ENCODE measurements at regions not wholly inside any gene's neighbourhood (a gene's known extent, or its start where the extent isn't known, plus 50 kb on each side); places are given as distances from the start of the nearest gene placed in this dataset.

DNA sequence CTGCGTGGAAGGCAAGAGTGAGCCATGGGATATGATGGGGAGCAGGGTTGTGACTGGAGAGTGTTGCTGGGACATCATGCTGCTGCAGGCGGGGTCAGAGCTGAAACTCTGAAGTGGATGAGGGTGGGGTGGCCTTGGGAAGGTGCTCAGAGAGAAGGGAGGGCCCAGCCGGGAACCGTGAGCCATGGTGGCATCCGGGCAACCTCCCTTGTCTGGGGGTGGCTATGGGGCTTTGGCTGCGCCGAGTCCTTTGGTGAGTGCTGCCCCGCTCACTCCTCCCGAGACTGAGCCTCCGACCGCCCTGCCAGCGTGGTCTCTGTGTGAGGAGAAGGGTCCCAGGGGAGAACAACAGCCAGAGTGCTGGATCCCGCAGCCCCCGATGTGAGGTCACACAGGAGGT is 632.0 kb downstream of the BRD1 start:
- FAIRE-seq (no peak), ATAC-seq (no peak)

More for the DNA sequence above, 632.0 kb downstream of the BRD1 start:
- TF ChIP-seq, protein P1, sequence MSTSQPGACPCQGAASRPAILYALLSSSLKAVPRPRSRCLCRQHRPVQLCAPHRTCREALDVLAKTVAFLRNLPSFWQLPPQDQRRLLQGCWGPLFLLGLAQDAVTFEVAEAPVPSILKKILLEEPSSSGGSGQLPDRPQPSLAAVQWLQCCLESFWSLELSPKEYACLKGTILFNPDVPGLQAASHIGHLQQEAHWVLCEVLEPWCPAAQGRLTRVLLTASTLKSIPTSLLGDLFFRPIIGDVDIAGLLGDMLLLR (CRISPR knock-in tag; IDR thresholded peaks at IDR 0.05), result no peak
- TF ChIP-seq PHF8 (CRISPR knock-in tag; IDR thresholded peaks at IDR 0.05) (no peak), GABPB1 (CRISPR knock-in tag; IDR thresholded peaks at IDR 0.05) (no peak), ZNF17 (CRISPR knock-in tag; IDR thresholded peaks at IDR 0.05) (no peak), MBD4 (IDR thresholded peaks at IDR 0.05; ENCODE audit: borderline replicate concordance, low read length) (no peak), ZNF143 (CRISPR knock-in tag; IDR thresholded peaks at IDR 0.05) (no peak), ZKSCAN8 (CRISPR knock-in tag; IDR thresholded peaks at IDR 0.05; ENCODE audit: borderline replicate concordance) (no peak), MYC (CRISPR knock-in tag; IDR thresholded peaks at IDR 0.05; ENCODE audit: borderline replicate concordance) (no peak), ZMYM3 (CRISPR knock-in tag; IDR thresholded peaks at IDR 0.05) (no peak), ZNF446 (CRISPR knock-in tag; IDR thresholded peaks at IDR 0.05) (no peak), ZNF253 (CRISPR knock-in tag; IDR thresholded peaks at IDR 0.05; ENCODE audit: borderline replicate concordance) (no peak)
- TF ChIP-seq, protein P2, sequence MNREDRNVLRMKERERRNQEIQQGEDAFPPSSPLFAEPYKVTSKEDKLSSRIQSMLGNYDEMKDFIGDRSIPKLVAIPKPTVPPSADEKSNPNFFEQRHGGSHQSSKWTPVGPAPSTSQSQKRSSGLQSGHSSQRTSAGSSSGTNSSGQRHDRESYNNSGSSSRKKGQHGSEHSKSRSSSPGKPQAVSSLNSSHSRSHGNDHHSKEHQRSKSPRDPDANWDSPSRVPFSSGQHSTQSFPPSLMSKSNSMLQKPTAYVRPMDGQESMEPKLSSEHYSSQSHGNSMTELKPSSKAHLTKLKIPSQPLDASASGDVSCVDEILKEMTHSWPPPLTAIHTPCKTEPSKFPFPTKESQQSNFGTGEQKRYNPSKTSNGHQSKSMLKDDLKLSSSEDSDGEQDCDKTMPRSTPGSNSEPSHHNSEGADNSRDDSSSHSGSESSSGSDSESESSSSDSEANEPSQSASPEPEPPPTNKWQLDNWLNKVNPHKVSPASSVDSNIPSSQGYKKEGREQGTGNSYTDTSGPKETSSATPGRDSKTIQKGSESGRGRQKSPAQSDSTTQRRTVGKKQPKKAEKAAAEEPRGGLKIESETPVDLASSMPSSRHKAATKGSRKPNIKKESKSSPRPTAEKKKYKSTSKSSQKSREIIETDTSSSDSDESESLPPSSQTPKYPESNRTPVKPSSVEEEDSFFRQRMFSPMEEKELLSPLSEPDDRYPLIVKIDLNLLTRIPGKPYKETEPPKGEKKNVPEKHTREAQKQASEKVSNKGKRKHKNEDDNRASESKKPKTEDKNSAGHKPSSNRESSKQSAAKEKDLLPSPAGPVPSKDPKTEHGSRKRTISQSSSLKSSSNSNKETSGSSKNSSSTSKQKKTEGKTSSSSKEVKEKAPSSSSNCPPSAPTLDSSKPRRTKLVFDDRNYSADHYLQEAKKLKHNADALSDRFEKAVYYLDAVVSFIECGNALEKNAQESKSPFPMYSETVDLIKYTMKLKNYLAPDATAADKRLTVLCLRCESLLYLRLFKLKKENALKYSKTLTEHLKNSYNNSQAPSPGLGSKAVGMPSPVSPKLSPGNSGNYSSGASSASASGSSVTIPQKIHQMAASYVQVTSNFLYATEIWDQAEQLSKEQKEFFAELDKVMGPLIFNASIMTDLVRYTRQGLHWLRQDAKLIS (CRISPR knock-in tag; IDR thresholded peaks at IDR 0.05), result no peak
- TF ChIP-seq, protein P3, sequence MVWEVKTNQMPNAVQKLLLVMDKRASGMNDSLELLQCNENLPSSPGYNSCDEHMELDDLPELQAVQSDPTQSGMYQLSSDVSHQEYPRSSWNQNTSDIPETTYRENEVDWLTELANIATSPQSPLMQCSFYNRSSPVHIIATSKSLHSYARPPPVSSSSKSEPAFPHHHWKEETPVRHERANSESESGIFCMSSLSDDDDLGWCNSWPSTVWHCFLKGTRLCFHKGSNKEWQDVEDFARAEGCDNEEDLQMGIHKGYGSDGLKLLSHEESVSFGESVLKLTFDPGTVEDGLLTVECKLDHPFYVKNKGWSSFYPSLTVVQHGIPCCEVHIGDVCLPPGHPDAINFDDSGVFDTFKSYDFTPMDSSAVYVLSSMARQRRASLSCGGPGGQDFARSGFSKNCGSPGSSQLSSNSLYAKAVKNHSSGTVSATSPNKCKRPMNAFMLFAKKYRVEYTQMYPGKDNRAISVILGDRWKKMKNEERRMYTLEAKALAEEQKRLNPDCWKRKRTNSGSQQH (CRISPR knock-in tag; IDR thresholded peaks at IDR 0.05; ENCODE audit: low read depth), result no peak
- TF ChIP-seq, protein P4, sequence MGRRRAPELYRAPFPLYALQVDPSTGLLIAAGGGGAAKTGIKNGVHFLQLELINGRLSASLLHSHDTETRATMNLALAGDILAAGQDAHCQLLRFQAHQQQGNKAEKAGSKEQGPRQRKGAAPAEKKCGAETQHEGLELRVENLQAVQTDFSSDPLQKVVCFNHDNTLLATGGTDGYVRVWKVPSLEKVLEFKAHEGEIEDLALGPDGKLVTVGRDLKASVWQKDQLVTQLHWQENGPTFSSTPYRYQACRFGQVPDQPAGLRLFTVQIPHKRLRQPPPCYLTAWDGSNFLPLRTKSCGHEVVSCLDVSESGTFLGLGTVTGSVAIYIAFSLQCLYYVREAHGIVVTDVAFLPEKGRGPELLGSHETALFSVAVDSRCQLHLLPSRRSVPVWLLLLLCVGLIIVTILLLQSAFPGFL (CRISPR knock-in tag; IDR thresholded peaks at IDR 0.05), result no peak
- Histone ChIP-seq H3K79me2 (ENCODE audit: insufficient read depth, low read length) (no peaks in the 10 kb centered on the region), H3K4me1 (ENCODE audit: insufficient read depth, low read length) (no peaks in the 10 kb centered on the region), H4K20me1 (ENCODE audit: insufficient read depth, low read length) (peaks cover 3% of the 10 kb centered on the region; the same call in 1 of the 2 replicates), H3K27me3 (ENCODE audit: control insufficient read depth in 1 of 2, insufficient read depth in 2 of 2, low read length in 2 of 2) (peaks cover 5 to 63% of the 10 kb centered on the region in 2 experiments), H3K4me2 (ENCODE audit: low read depth, low read length) (no peak overlapping the region), H3K9me3 (ENCODE audit: low read length) (no peaks in the 10 kb centered on the region), H3K4me3 (replicated peaks in 1 of 3; ENCODE audit: insufficient read depth in 1 of 3, low read depth in 2 of 3, low read length in 3 of 3) (no peak overlapping the region), H3K27ac (ENCODE audit: extremely low read length, insufficient read depth, low read length) (no peak overlapping the region), H2AFZ (ENCODE audit: low read length) (no peak overlapping the region), H3K36me3 (replicated peaks in 1 of 2; ENCODE audit: control insufficient read depth in 1 of 2, insufficient read depth in 2 of 2, low read length in 2 of 2) (no peaks in the 10 kb centered on the region), H3K9ac (ENCODE audit: insufficient read depth, low read depth, low read length) (no peak overlapping the region)
- 30% methylated on average over 3 of the region's 14 CpGs for whole genome bisulfite sequencing (ENCODE audit: low lambda C conversion rate)
- in situ Hi-C loops (cut with HindIII; ENCODE audit: extremely low pct_ligation_motif_present, low pct_unique_long_range_greater_than_20kb) (no loop called here), intact Hi-C loops (cut with micrococcal nuclease; ENCODE audit: unreplicated experiment) (no loop called here)
- no TSS peak for BruUV-seq (replicated peaks)
- CTCF ChIA-PET (ENCODE audit: low intra/inter-chr PET ratio, low total read pairs), result no interaction called here
- POLR2A ChIA-PET, result no interaction called here
- DNase-seq (ENCODE audit: low spot score), result no peak

Measured in HepG2 (cell line).